ENCODE measurements at regions not wholly inside any gene's neighbourhood (a gene's known extent, or its start where the extent isn't known, plus 50 kb on each side); places are given as distances from the start of the nearest gene placed in this dataset.

DNA sequence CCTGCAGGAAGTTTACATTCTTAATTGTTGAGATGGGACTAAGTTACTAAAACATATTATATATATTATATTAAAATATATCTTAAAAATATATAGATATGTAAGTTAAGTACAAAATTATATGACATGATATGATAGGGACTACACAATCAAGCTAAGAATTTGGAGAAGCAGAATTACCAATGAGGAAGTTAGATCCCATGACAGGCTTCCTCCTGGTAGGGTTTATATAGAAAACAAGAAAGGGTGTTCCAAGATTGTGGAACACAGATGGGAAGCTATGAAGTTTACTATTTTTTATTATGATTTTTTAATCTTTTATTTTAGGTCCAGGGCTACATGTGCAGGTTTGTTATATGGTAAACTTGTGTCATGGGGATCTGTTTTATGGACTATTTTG lies 260.8 kb upstream of the ZFHX3 start:
- no peak for TF ChIP-seq POLR2A (IDR thresholded peaks at IDR 0.05)
- TF ChIP-seq, protein P1, sequence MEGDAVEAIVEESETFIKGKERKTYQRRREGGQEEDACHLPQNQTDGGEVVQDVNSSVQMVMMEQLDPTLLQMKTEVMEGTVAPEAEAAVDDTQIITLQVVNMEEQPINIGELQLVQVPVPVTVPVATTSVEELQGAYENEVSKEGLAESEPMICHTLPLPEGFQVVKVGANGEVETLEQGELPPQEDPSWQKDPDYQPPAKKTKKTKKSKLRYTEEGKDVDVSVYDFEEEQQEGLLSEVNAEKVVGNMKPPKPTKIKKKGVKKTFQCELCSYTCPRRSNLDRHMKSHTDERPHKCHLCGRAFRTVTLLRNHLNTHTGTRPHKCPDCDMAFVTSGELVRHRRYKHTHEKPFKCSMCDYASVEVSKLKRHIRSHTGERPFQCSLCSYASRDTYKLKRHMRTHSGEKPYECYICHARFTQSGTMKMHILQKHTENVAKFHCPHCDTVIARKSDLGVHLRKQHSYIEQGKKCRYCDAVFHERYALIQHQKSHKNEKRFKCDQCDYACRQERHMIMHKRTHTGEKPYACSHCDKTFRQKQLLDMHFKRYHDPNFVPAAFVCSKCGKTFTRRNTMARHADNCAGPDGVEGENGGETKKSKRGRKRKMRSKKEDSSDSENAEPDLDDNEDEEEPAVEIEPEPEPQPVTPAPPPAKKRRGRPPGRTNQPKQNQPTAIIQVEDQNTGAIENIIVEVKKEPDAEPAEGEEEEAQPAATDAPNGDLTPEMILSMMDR (IDR thresholded peaks at IDR 0.05): no peak

Measured in vagina (tissue), 2 donors.